HCT116 (cell line): ENCODE measurements at regions not wholly inside any gene's neighbourhood (a gene's known extent, or its start where the extent isn't known, plus 50 kb on each side); places are given as distances from the start of the nearest gene placed in this dataset.

Source experiments
- ATAC-seq: fragments of 200-7000 bp; cut with Tn5 transposase; 2 replicates; pipeline ENCODE4 v1.9.1; 2020; ENCODE audit warnings: mild to moderate bottlenecking, moderate library complexity
- BruUV-seq: library from RNA; stranded (reverse); fragments of 400-500 nt; replicated peaks from 2 replicates; lab custom pipeline; 2021; lab: Mats Ljungman, UMichigan
- CTCF ChIA-PET: fragments of 300-600 bp; sonication (Branson Sonifier 250); formaldehyde crosslinking; loops from one replicate; lab custom pipeline; 2021; ENCODE audit warnings: antibody characterized with exemption; lab: Charles Lee
- POLR2A ChIA-PET: fragments of 300-600, 350-600 bp; sonication (Branson Sonifier 250); formaldehyde crosslinking; loops from one replicate; lab custom pipeline; 2021; ENCODE audit warnings: antibody characterized with exemption; lab: Charles Lee
- RAD21 ChIA-PET, 2 experiments: fragments of 300-600 bp; sonication (Branson Sonifier 250); formaldehyde crosslinking; loops; one replicate each; lab custom pipeline; 2023; ENCODE audit warnings: low total read pairs in 2 of 2; ENCODE audit not compliant: uncharacterized antibody in 2 of 2, unreplicated experiment in 2 of 2, low non-redundant PET in 1 of 2; lab: Charles Lee
- DNase-seq: peaks from one replicate; pipeline ENCODE4 v3.0.0-alpha.2; 2010; ENCODE audit warnings: low read depth, low spot score
- H2AFZ ChIP-seq: fragments of 200-600 bp; shearing (Covaris generic), sonication (generic); 2 replicates; pipeline ENCODE4 v1.6.1; 2017; ENCODE audit warnings: low read depth, mixed run types, mixed read lengths, antibody characterized with exemption, low read length; ENCODE audit not compliant: poor library complexity, severe bottlenecking
- H3K27ac ChIP-seq: 2 replicates; pipeline ENCODE4 v1.5.1; 2012; ENCODE audit warnings: low read depth, low read length
- H3K27me3 ChIP-seq: fragments of 200-600 bp; sonication (generic); 2 replicates; pipeline ENCODE4 v1.6.1; 2016; ENCODE audit warnings: mixed run types, low read length, mixed read lengths; ENCODE audit not compliant: insufficient read depth
- H3K36me3 ChIP-seq, 2 experiments: fragments of 200-500 bp in 1 of 2; fragments of 200-600 bp in 1 of 2; sonication (Bioruptor generic) in 1 of 2; sonication (generic) in 1 of 2; 2 replicates each; pipeline versions ENCODE4 v1.5.1 to v1.6.1; 2014 to 2016; ENCODE audit warnings: low read length in 2 of 2, inconsistent platforms in 1 of 2, mixed read lengths in 1 of 2, mixed run types in 1 of 2; ENCODE audit not compliant: insufficient read depth in 2 of 2, control insufficient read depth in 1 of 2
- H3K4me1 ChIP-seq, 2 experiments: fragments of 200-600 bp in 1 of 2; sonication (generic) in 1 of 2; 2 replicates each; pipeline versions ENCODE4 v1.5.1 to v1.6.1; 2012 to 2017; ENCODE audit warnings: low read length in 2 of 2, inconsistent platforms in 1 of 2, mild to moderate bottlenecking in 1 of 2, mixed read lengths in 1 of 2, mixed run types in 1 of 2, moderate library complexity in 1 of 2; ENCODE audit not compliant: insufficient read depth in 2 of 2, control insufficient read depth in 1 of 2
- H3K4me2 ChIP-seq: fragments of 200-600 bp; sonication (generic); 2 replicates; pipeline ENCODE4 v1.6.1; 2017; ENCODE audit warnings: mixed run types, low read length, mixed read lengths
- H3K4me3 ChIP-seq, 2 experiments: fragments of 200-600 bp in 1 of 2; sonication (generic) in 1 of 2; replicated peaks in 1 of 2; 2 replicates each; pipeline ENCODE4 v1.5.1; 2011 to 2016; ENCODE audit warnings: low read length in 2 of 2, control low read depth in 1 of 2, low read depth in 1 of 2, mild to moderate bottlenecking in 1 of 2, mixed read lengths in 1 of 2, mixed run types in 1 of 2
- H3K79me2 ChIP-seq: fragments of 200-600 bp; sonication (generic); 2 replicates; pipeline ENCODE4 v1.6.1; 2017; ENCODE audit warnings: mild to moderate bottlenecking, mixed run types, low read length, moderate library complexity, mixed read lengths; ENCODE audit not compliant: insufficient read depth
- H3K9ac ChIP-seq: fragments of 200-600 bp; sonication (generic); 2 replicates; pipeline ENCODE4 v1.6.1; 2016; ENCODE audit warnings: low read length, mixed read lengths
- H3K9me2 ChIP-seq: fragments of 200-600 bp; sonication (generic), shearing (Covaris generic); 2 replicates; pipeline ENCODE4 v1.6.1; 2017; ENCODE audit warnings: mixed run types, mild to moderate bottlenecking, moderate library complexity; ENCODE audit not compliant: insufficient read depth
- H3K9me3 ChIP-seq, 2 experiments: fragments of 200-500 bp in 1 of 2; fragments of 200-600 bp in 1 of 2; sonication (Bioruptor generic) in 1 of 2; sonication (generic) in 1 of 2; 2 replicates each; pipeline ENCODE4 v1.6.1; 2014 to 2017; ENCODE audit warnings: low read length in 2 of 2, mixed read lengths in 2 of 2, inconsistent platforms in 1 of 2, low read depth in 1 of 2, mild to moderate bottlenecking in 1 of 2, mixed run types in 1 of 2, moderate library complexity in 1 of 2; ENCODE audit not compliant: control insufficient read depth in 1 of 2, insufficient read depth in 1 of 2
- H4K20me1 ChIP-seq: fragments of 200-600 bp; sonication (generic), shearing (Covaris generic); 2 replicates; pipeline ENCODE4 v1.6.1; 2017; ENCODE audit warnings: mixed run types, mild to moderate bottlenecking, moderate library complexity; ENCODE audit not compliant: insufficient read depth
- CBX3 ChIP-seq: IDR thresholded peaks from 2 replicates; pipeline ENCODE4 v1.6.1; 2012; ENCODE audit warnings: low read depth
- EGR1 ChIP-seq: IDR thresholded peaks from 2 replicates; pipeline ENCODE4 v1.6.1; 2012; ENCODE audit warnings: low read depth
- EZH2 ChIP-seq: fragments of 200-600 bp; sonication (generic); IDR thresholded peaks from 2 replicates; pipeline ENCODE4 v1.6.1; 2017; ENCODE audit warnings: antibody characterized with exemption, mixed run types
- EZH2phosphoT487 ChIP-seq: fragments of 200-600 bp; IDR thresholded peaks from 2 replicates; pipeline ENCODE4 v1.6.1; 2018; ENCODE audit warnings: antibody characterized with exemption, borderline replicate concordance
- FOSL1 ChIP-seq: IDR thresholded peaks from 2 replicates; pipeline ENCODE4 v1.6.1; 2012; ENCODE audit warnings: low read depth
- POLR2AphosphoS5 ChIP-seq: IDR thresholded peaks from 2 replicates; pipeline ENCODE4 v1.6.1; 2011; ENCODE audit warnings: mild to moderate bottlenecking, low read depth, low read length, moderate library complexity
- RAD21 ChIP-seq: IDR thresholded peaks from 2 replicates; pipeline ENCODE4 v1.6.1; 2012; ENCODE audit warnings: low read depth, mild to moderate bottlenecking
- SIN3A ChIP-seq: IDR thresholded peaks from 2 replicates; pipeline ENCODE4 v1.6.1; 2012; ENCODE audit warnings: low read depth
- SP1 ChIP-seq: IDR thresholded peaks from 2 replicates; pipeline ENCODE4 v1.6.1; 2012; ENCODE audit warnings: low read depth
- SRF ChIP-seq: IDR thresholded peaks from 2 replicates; pipeline ENCODE4 v1.6.1; 2012; ENCODE audit warnings: low read depth
- YY1 ChIP-seq: IDR thresholded peaks from 2 replicates; pipeline ENCODE4 v1.6.1; 2011; ENCODE audit warnings: low read length, low read depth, moderate library complexity, mild to moderate bottlenecking; ENCODE audit not compliant: insufficient replicate concordance; ENCODE audit errors: extremely low read depth
- intact Hi-C: fragments of 100-400 bp; cut with micrococcal nuclease; formaldehyde crosslinking; loops from 2 replicates; pipeline ENCODE4 v1.10.0; 2022
- TF ChIP-seq, protein P1 (sequence below): IDR thresholded peaks from 2 replicates; pipeline ENCODE4 v1.6.1; 2011; ENCODE audit warnings: mild to moderate bottlenecking, low read length, moderate library complexity; ENCODE audit not compliant: insufficient replicate concordance; ENCODE audit errors: extremely low read depth
- TF ChIP-seq, protein P2 (sequence below): IDR thresholded peaks from 2 replicates; pipeline ENCODE4 v1.6.1; 2012
- TF ChIP-seq, protein P3 (sequence below), 3 experiments: fragments of 200-600 bp in 1 of 3; sonication (generic) in 1 of 3; IDR thresholded peaks in 2 of 3; conservative IDR thresholded peaks in 1 of 3; 2 replicates each; pipeline ENCODE4 v1.5.1; 2012 to 2017; ENCODE audit warnings: low read depth in 2 of 3, low read length in 2 of 3, antibody characterized with exemption in 1 of 3, borderline replicate concordance in 1 of 3, control low read depth in 1 of 3, mild to moderate bottlenecking in 1 of 3, mixed read lengths in 1 of 3, mixed run types in 1 of 3, moderate library complexity in 1 of 3; ENCODE audit not compliant: insufficient read depth in 1 of 3

DNA sequence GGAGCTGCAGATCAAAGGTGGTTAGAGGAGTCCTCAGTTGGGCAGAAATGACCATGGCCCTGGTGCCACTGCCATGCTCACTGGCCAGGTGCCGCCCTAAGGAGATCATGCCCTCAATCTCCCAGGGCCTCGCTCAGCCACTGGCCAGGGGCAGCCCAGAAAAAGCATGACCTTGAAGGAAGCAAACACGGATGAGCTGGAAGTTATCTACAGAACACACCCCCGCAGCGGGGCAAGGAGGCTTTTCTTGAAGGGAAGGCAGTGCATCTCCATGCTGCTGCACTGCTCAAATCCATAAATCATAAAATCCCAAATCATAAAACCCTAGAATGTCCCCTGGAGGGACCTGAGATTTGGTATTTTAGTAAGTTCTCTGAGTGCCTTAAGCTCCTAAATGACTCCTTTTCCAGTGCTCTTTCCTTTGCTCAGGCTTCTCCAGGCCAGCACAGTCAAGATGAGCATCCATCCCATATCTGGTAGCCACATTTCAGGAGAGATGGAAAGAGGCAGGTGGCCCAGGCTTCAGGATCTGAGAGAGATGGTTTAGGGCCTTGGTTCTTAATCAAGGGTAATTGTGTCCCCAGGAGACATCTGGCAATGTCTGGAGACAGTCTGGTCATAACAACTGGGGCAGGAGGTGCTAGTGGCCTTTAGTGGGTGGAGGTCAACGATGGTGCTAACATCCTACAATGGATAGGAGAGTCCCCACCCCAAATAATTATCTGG lies 217.3 kb downstream of the RBM19 start:
- Histone ChIP-seq H3K79me2 (no peaks in the 10 kb centered on the region), H3K9me3 (no peaks in the 10 kb centered on the region)
- TF ChIP-seq SRF: no peak
- TF ChIP-seq, protein P1, sequence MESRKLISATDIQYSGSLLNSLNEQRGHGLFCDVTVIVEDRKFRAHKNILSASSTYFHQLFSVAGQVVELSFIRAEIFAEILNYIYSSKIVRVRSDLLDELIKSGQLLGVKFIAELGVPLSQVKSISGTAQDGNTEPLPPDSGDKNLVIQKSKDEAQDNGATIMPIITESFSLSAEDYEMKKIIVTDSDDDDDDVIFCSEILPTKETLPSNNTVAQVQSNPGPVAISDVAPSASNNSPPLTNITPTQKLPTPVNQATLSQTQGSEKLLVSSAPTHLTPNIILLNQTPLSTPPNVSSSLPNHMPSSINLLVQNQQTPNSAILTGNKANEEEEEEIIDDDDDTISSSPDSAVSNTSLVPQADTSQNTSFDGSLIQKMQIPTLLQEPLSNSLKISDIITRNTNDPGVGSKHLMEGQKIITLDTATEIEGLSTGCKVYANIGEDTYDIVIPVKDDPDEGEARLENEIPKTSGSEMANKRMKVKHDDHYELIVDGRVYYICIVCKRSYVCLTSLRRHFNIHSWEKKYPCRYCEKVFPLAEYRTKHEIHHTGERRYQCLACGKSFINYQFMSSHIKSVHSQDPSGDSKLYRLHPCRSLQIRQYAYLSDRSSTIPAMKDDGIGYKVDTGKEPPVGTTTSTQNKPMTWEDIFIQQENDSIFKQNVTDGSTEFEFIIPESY: no peak
- no peak for TF ChIP-seq CBX3
- TF ChIP-seq SP1: no peak
- no peak for TF ChIP-seq POLR2AphosphoS5
- TF ChIP-seq SIN3A: no peak
- no peak for TF ChIP-seq EGR1
- TF ChIP-seq RAD21: no peak
- no peak for TF ChIP-seq EZH2
- no peak for TF ChIP-seq FOSL1
- TF ChIP-seq, protein P2, sequence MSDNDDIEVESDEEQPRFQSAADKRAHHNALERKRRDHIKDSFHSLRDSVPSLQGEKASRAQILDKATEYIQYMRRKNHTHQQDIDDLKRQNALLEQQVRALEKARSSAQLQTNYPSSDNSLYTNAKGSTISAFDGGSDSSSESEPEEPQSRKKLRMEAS: no peak
- TF ChIP-seq YY1: no peak
- no peak for TF ChIP-seq EZH2phosphoT487
- TF ChIP-seq, protein P3, sequence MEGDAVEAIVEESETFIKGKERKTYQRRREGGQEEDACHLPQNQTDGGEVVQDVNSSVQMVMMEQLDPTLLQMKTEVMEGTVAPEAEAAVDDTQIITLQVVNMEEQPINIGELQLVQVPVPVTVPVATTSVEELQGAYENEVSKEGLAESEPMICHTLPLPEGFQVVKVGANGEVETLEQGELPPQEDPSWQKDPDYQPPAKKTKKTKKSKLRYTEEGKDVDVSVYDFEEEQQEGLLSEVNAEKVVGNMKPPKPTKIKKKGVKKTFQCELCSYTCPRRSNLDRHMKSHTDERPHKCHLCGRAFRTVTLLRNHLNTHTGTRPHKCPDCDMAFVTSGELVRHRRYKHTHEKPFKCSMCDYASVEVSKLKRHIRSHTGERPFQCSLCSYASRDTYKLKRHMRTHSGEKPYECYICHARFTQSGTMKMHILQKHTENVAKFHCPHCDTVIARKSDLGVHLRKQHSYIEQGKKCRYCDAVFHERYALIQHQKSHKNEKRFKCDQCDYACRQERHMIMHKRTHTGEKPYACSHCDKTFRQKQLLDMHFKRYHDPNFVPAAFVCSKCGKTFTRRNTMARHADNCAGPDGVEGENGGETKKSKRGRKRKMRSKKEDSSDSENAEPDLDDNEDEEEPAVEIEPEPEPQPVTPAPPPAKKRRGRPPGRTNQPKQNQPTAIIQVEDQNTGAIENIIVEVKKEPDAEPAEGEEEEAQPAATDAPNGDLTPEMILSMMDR (IDR thresholded peaks at IDR 0.05 in 2 of 3, conservative IDR thresholded peaks at IDR 0.05 in 1 of 3; ENCODE audit: borderline replicate concordance in 1 of 3, insufficient read depth in 1 of 3, low read depth in 2 of 3, low read length in 2 of 3): no peak
- TF ChIP-seq, all 23 proteins: peak for 0
- ChIA-PET RAD21 (no interaction called here), CTCF (no interaction called here), POLR2A (no interaction called here)
- H4K20me1 ChIP-seq: no peaks in the 10 kb centered on the region
- no peak for DNase-seq
- BruUV-seq: no TSS peak
- H3K9ac ChIP-seq: no peak overlapping the region
- intact Hi-C loops: no loop called here
- no peaks in the 10 kb centered on the region for H3K27me3 ChIP-seq
- ATAC-seq: no peak
- no peaks in the 10 kb centered on the region for H3K9me2 ChIP-seq
- no peak overlapping the region for H3K4me3 ChIP-seq
- H3K27ac ChIP-seq: no peak overlapping the region
- no peaks in the 10 kb centered on the region for H3K4me1 ChIP-seq
- peaks cover 0 to 10% of the 10 kb centered on the region in 2 experiments; a peak in 3 of 4 replicates for H3K36me3 ChIP-seq
- no peak overlapping the region for H2AFZ ChIP-seq
- no peak overlapping the region for H3K4me2 ChIP-seq
